Keratinocyte (primary cell): ENCODE measurements at regions not wholly inside any gene's neighbourhood (a gene's known extent, or its start where the extent isn't known, plus 50 kb on each side); places are given as distances from the start of the nearest gene placed in this dataset.

Experiments
- DNase-seq: peaks from one replicate; pipeline ENCODE4 v3.0.0-alpha.2; 2011; ENCODE audit warnings: low read depth, missing footprints, low spot score
- FAIRE-seq: peaks from 2 replicates; lab custom pipeline; 2011; peaks lifted over from hg19 to GRCh38; lab: Jason Lieb, UNC
- H2AFZ ChIP-seq: 2 replicates; pipeline ENCODE4 v1.6.0; 2012; ENCODE audit warnings: low read length, control low read depth, inconsistent platforms; ENCODE audit not compliant: control insufficient read depth
- H3K27ac ChIP-seq: 2 replicates; pipeline ENCODE4 v1.5.1; 2011; ENCODE audit warnings: low read length; ENCODE audit not compliant: control insufficient read depth, insufficient read depth
- H3K27me3 ChIP-seq: 3 replicates; pipeline ENCODE4 v1.6.0; 2011; ENCODE audit warnings: low read length; ENCODE audit not compliant: control insufficient read depth, insufficient read depth; ENCODE audit errors: extremely low read depth
- H3K36me3 ChIP-seq, 2 experiments: 2 replicates in 1 of 2; 3 replicates in 1 of 2; pipeline ENCODE4 v1.5.1; 2011; ENCODE audit warnings: low read length in 2 of 2, mild to moderate bottlenecking in 1 of 2; ENCODE audit not compliant: control insufficient read depth in 2 of 2, insufficient read depth in 2 of 2; ENCODE audit errors: extremely low read depth in 1 of 2
- H3K4me1 ChIP-seq: 3 replicates; pipeline ENCODE4 v1.5.1; 2011; ENCODE audit warnings: low read length; ENCODE audit not compliant: control insufficient read depth, insufficient read depth; ENCODE audit errors: extremely low read depth
- H3K4me2 ChIP-seq: 3 replicates; pipeline ENCODE4 v1.6.0; 2011; ENCODE audit warnings: low read depth, low read length; ENCODE audit not compliant: control insufficient read depth, insufficient read depth; ENCODE audit errors: extremely low read depth
- H3K4me3 ChIP-seq, 3 experiments: fragments of 200-600 bp in 1 of 3; sonication (generic) in 1 of 3; 2 replicates in 2 of 3; 3 replicates in 1 of 3; pipeline ENCODE4 v1.5.1; 2011 to 2016; ENCODE audit warnings: low read length in 3 of 3, mild to moderate bottlenecking in 3 of 3, control low read depth in 2 of 3, inconsistent platforms in 1 of 3, low read depth in 1 of 3, mixed read lengths in 1 of 3, mixed run types in 1 of 3, moderate library complexity in 1 of 3; ENCODE audit not compliant: control insufficient read depth in 2 of 3, insufficient read depth in 2 of 3; ENCODE audit errors: extremely low read depth in 1 of 3
- H3K79me2 ChIP-seq: 2 replicates; pipeline ENCODE4 v1.6.0; 2012; ENCODE audit warnings: low read length; ENCODE audit not compliant: control insufficient read depth, insufficient read depth
- H3K9ac ChIP-seq: 3 replicates; pipeline ENCODE4 v1.6.0; 2011; ENCODE audit warnings: low read length; ENCODE audit not compliant: control insufficient read depth, insufficient read depth; ENCODE audit errors: extremely low read depth
- H3K9me1 ChIP-seq: 3 replicates; pipeline ENCODE4 v1.6.0; 2011; ENCODE audit warnings: low read length; ENCODE audit not compliant: control insufficient read depth, insufficient read depth; ENCODE audit errors: extremely low read depth
- H3K9me3 ChIP-seq: 2 replicates; pipeline ENCODE4 v1.5.1; 2012; ENCODE audit warnings: low read depth, low read length; ENCODE audit not compliant: control insufficient read depth
- H4K20me1 ChIP-seq: 3 replicates; pipeline ENCODE4 v1.6.0; 2011; ENCODE audit warnings: low read length; ENCODE audit not compliant: control insufficient read depth, insufficient read depth; ENCODE audit errors: extremely low read depth
- EZH2 ChIP-seq: IDR thresholded peaks from one replicate; pipeline ENCODE4 v1.6.1; 2012; ENCODE audit warnings: inconsistent platforms, mild to moderate bottlenecking, low read length, moderate library complexity
- dilution Hi-C: fragments of 300-500 bp; cut with MboI; formaldehyde crosslinking; loops from one replicate; pipeline ENCODE4 v1.7.0; 2020; ENCODE audit warnings: low sequenced_read_pairs; ENCODE audit not compliant: extremely low pct_ligation_motif_present
- TF ChIP-seq, protein P1 (sequence below), 3 experiments: IDR thresholded peaks in 1 of 3; conservative IDR thresholded peaks in 1 of 3; optimal IDR thresholded peaks in 1 of 3; 2 replicates in 2 of 3; 3 replicates in 1 of 3; pipeline versions ENCODE3 to v1.5.1; 2011; ENCODE audit warnings: low read length in 3 of 3, mild to moderate bottlenecking in 3 of 3, moderate library complexity in 2 of 3, control low read depth in 1 of 3, inconsistent platforms in 1 of 3; ENCODE audit not compliant: insufficient read depth in 2 of 3; ENCODE audit errors: extremely low read depth in 1 of 3

DNA sequence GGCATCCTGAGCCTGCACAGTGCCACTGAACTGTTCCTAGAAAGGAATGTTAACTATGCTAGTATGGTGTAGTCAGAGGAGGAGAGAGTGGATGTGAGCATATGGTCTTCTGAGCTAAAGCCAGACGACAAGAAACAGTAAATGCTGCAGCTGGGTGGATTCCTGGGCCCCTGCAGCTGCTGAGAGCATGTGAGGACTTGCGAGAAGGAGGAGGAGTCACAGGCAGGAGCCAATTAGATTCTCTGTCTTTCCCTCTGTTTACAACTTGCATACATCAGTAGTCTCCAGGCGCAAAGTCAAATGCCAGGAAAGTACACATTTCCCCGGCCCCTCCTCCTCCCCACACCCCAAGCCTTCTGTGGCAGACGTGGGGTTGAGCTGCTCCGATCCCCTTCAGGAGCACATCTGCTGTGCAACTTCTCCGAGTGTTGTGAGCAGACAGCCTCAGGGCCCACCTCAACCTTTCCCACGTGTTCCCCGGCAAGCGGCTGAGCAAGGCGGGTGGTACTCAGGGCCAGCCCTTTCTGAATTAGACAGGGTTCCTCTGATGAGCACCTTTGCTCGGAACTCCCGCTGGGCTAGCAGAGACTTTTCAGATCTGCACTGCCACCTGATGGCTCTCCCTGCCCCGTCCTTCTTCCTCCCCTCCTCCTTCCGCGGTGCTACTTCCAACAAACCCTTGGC, 108.7 kb upstream of the ATP6AP2 start:
- DNase-seq, result no peak

DNA sequence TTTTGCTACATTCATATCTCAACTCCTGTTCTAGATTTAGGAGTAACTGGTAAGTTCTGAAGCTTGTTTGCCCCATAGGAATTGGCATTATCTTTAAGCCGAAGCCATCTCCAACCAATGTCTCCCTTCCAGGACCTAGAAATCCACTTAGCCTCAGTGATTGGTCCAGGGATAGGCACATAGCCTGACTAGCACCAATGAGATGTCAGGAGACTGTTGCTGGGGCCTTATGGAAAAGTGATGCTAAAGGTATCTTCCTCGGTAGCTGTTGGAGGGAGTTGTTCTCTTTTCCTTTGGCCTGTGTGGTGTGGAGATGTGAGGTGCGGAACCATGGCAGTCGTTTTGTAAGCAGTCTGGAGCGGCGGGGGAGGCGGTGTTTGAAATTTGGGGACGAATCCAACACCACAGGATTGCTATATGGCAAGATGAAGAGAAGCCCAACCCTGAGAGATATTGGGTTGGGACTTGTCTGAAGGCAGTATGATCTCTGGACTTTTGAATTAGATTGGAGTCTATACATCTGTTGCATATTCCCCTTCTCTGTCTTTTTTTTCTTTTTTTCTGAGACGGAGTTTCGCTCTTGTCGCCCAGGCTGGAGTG, 109.8 kb upstream of the ATP6AP2 start:
- Histone ChIP-seq H3K27ac (no peak overlapping the region), H3K9me3 (no peaks in the 10 kb centered on the region), H2AFZ (no peak overlapping the region), H3K9ac (no peak overlapping the region), H3K9me1 (no peaks in the 10 kb centered on the region), H4K20me1 (no peaks in the 10 kb centered on the region), H3K27me3 (no peaks in the 10 kb centered on the region), H3K4me1 (peaks cover 6% of the 10 kb centered on the region), H3K4me3 (no peak overlapping the region), H3K79me2 (no peaks in the 10 kb centered on the region), H3K36me3 (no peaks in the 10 kb centered on the region), H3K4me2 (no peak overlapping the region)
- DNase-seq, result no peak
- no peak for FAIRE-seq
- dilution Hi-C loops, result no loop called here
- no peak for TF ChIP-seq EZH2
- TF ChIP-seq, protein P1, sequence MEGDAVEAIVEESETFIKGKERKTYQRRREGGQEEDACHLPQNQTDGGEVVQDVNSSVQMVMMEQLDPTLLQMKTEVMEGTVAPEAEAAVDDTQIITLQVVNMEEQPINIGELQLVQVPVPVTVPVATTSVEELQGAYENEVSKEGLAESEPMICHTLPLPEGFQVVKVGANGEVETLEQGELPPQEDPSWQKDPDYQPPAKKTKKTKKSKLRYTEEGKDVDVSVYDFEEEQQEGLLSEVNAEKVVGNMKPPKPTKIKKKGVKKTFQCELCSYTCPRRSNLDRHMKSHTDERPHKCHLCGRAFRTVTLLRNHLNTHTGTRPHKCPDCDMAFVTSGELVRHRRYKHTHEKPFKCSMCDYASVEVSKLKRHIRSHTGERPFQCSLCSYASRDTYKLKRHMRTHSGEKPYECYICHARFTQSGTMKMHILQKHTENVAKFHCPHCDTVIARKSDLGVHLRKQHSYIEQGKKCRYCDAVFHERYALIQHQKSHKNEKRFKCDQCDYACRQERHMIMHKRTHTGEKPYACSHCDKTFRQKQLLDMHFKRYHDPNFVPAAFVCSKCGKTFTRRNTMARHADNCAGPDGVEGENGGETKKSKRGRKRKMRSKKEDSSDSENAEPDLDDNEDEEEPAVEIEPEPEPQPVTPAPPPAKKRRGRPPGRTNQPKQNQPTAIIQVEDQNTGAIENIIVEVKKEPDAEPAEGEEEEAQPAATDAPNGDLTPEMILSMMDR (optimal IDR thresholded peaks at IDR 0.05 in 1 of 3, IDR thresholded peaks at IDR 0.05 in 1 of 3, conservative IDR thresholded peaks at IDR 0.05 in 1 of 3; ENCODE audit: extremely low read depth in 1 of 3, insufficient read depth in 2 of 3, low read length in 3 of 3), result no peak

More for the DNA sequence above, 108.7 kb upstream of the ATP6AP2 start:
- no peaks in the 10 kb centered on the region for H3K27me3 ChIP-seq
- dilution Hi-C loops, result no loop called here
- FAIRE-seq, result peak; percentile 52
- H3K9ac ChIP-seq, result no peak overlapping the region
- no peaks in the 10 kb centered on the region for H3K9me3 ChIP-seq
- no peak overlapping the region for H3K27ac ChIP-seq
- peaks cover 6% of the 10 kb centered on the region for H3K4me1 ChIP-seq
- no peak for TF ChIP-seq EZH2
- TF ChIP-seq, protein P1 (optimal IDR thresholded peaks at IDR 0.05 in 1 of 3, IDR thresholded peaks at IDR 0.05 in 1 of 3, conservative IDR thresholded peaks at IDR 0.05 in 1 of 3; ENCODE audit: extremely low read depth in 1 of 3, insufficient read depth in 2 of 3, low read length in 3 of 3), result peak in 2 of 3 experiments; percentile 24 to 52
- H4K20me1 ChIP-seq, result no peaks in the 10 kb centered on the region
- no peaks in the 10 kb centered on the region for H3K79me2 ChIP-seq
- peak overlapping the region; percentile 19 for H2AFZ ChIP-seq
- H3K4me2 ChIP-seq, result peak overlapping the region; percentile 48
- no peak overlapping the region for H3K4me3 ChIP-seq
- H3K36me3 ChIP-seq, result no peaks in the 10 kb centered on the region
- H3K9me1 ChIP-seq, result no peaks in the 10 kb centered on the region
